A673 (cell line): ENCODE measurements at regions not wholly inside any gene's neighbourhood (a gene's known extent, or its start where the extent isn't known, plus 50 kb on each side); places are given as distances from the start of the nearest gene placed in this dataset.

Experiments
- BruUV-seq: library from RNA; stranded (reverse); fragments of 400-500 nt; replicated peaks from 2 replicates; lab custom pipeline; 2021; lab: Mats Ljungman, UMichigan
- CTCF ChIA-PET: fragments of 300-600 bp; sonication (Branson Sonifier 250); formaldehyde crosslinking; loops from one replicate; lab custom pipeline; 2022; ENCODE audit warnings: antibody characterized with exemption; lab: Charles Lee
- POLR2A ChIA-PET: fragments of 300-600 bp; sonication (Branson Sonifier 250); formaldehyde crosslinking; loops from one replicate; lab custom pipeline; 2022; ENCODE audit warnings: antibody characterized with exemption; ENCODE audit not compliant: low non-redundant PET; lab: Charles Lee
- DNase-seq: peaks from one replicate; pipeline ENCODE4 v3.0.0-alpha.2; 2015; ENCODE audit warnings: low spot score
- H3K27ac ChIP-seq: fragments of 200-600 bp; sonication (generic); 2 replicates; pipeline ENCODE4 v1.5.1; 2016; ENCODE audit warnings: mixed run types, low read depth, mild to moderate bottlenecking, mixed read lengths, antibody characterized with exemption, low read length; ENCODE audit not compliant: poor library complexity, severe bottlenecking
- H3K27me3 ChIP-seq: fragments of 200-600 bp; sonication (generic); replicated peaks from 2 replicates; pipeline ENCODE4 v1.6.1; 2017; ENCODE audit warnings: mixed run types, low read depth, mild to moderate bottlenecking, mixed read lengths, antibody characterized with exemption, low read length; ENCODE audit not compliant: insufficient read depth, poor library complexity
- H3K36me3 ChIP-seq: fragments of 200-600 bp; sonication (generic); 2 replicates; pipeline ENCODE4 v1.6.1; 2016; ENCODE audit warnings: mixed run types, mild to moderate bottlenecking, mixed read lengths, antibody characterized with exemption, low read length; ENCODE audit not compliant: insufficient read depth, poor library complexity, severe bottlenecking
- H3K4me1 ChIP-seq: fragments of 200-600 bp; sonication (generic); 2 replicates; pipeline ENCODE4 v1.6.1; 2017; ENCODE audit warnings: mixed run types, mild to moderate bottlenecking, mixed read lengths, antibody characterized with exemption, low read length; ENCODE audit not compliant: insufficient read depth, poor library complexity, severe bottlenecking
- H3K4me3 ChIP-seq: fragments of 200-600 bp; sonication (generic); 2 replicates; pipeline ENCODE4 v1.5.1; 2016; ENCODE audit warnings: low read depth, mixed run types, mild to moderate bottlenecking, mixed read lengths, low read length; ENCODE audit not compliant: poor library complexity, severe bottlenecking
- H3K9me3 ChIP-seq: fragments of 200-600 bp; sonication (generic); 2 replicates; pipeline ENCODE4 v1.6.1; 2016; ENCODE audit warnings: mixed run types, low read depth, mild to moderate bottlenecking, mixed read lengths, antibody characterized with exemption, low read length; ENCODE audit not compliant: poor library complexity, severe bottlenecking
- EZH2 ChIP-seq: fragments of 200-600 bp; sonication (generic); IDR thresholded peaks from 2 replicates; pipeline ENCODE4 v1.6.1; 2017; ENCODE audit warnings: borderline replicate concordance, low read depth, mild to moderate bottlenecking, mixed read lengths, antibody characterized with exemption, low read length; ENCODE audit not compliant: poor library complexity, severe bottlenecking
- intact Hi-C: fragments of 100-400 bp; cut with micrococcal nuclease; formaldehyde crosslinking; loops from one replicate; pipeline ENCODE4 v1.10.0; 2022; ENCODE audit not compliant: unreplicated experiment
- TF ChIP-seq, protein P1 (sequence below): fragments of 300-800, 200-600 bp; sonication (generic); conservative IDR thresholded peaks from 2 replicates; pipeline ENCODE4 v1.5.1; 2017; ENCODE audit warnings: low read depth, mild to moderate bottlenecking, antibody characterized with exemption, low read length, moderate library complexity, mixed read lengths

DNA sequence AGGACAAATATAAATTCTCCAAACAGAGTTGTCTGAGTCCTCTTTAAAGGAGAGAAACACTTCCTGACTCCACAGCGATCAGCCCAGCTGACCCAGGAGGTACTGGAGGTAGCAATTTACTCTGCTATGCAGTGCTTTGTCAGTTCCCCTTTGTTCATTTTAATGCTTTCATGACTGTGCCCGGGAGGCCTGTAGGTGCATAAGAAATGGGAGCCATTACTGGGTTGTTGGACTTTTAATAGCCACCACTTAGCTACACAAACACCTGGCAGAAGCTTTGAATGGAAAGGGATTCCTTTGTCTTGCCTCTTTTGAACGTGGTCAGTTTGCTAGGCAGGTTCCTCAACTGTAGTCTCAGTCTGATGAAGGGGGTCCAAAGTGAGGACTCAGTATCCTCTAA lies 59.0 kb upstream of the AFF2 start:
- no peak for DNase-seq

DNA sequence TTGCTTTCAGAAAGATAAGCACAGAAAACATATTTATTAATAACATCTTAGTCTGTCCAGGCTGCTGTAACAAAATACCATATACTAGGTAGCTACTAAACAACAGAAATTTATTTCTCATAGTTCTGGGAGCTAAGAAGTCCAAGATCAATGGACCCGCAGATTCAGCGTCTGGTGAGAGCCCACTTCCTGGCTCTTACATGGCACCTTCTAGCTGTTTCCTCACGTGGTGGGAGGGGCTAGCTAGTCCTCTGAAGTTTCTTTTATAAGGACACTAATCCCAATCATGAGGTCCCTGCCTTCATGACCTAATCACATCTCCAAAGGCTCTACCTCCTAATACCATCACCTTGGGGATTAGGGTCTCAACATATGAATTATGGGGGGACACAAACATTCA lies 57.2 kb upstream of the AFF2 start:
- H3K9me3 ChIP-seq = no peaks in the 10 kb centered on the region
- H3K36me3 ChIP-seq = no peaks in the 10 kb centered on the region
- CTCF ChIA-PET = no interaction called here
- POLR2A ChIA-PET = no interaction called here
- intact Hi-C loops = no loop called here
- no peak overlapping the region for H3K4me3 ChIP-seq
- H3K27ac ChIP-seq = no peak overlapping the region
- no peak for DNase-seq
- no peaks in the 10 kb centered on the region for H3K27me3 ChIP-seq
- BruUV-seq = no TSS peak
- no peak for TF ChIP-seq EZH2
- TF ChIP-seq, protein P1, sequence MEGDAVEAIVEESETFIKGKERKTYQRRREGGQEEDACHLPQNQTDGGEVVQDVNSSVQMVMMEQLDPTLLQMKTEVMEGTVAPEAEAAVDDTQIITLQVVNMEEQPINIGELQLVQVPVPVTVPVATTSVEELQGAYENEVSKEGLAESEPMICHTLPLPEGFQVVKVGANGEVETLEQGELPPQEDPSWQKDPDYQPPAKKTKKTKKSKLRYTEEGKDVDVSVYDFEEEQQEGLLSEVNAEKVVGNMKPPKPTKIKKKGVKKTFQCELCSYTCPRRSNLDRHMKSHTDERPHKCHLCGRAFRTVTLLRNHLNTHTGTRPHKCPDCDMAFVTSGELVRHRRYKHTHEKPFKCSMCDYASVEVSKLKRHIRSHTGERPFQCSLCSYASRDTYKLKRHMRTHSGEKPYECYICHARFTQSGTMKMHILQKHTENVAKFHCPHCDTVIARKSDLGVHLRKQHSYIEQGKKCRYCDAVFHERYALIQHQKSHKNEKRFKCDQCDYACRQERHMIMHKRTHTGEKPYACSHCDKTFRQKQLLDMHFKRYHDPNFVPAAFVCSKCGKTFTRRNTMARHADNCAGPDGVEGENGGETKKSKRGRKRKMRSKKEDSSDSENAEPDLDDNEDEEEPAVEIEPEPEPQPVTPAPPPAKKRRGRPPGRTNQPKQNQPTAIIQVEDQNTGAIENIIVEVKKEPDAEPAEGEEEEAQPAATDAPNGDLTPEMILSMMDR = no peak
- H3K4me1 ChIP-seq = no peaks in the 10 kb centered on the region

More for the DNA sequence above, 59.0 kb upstream of the AFF2 start:
- Histone ChIP-seq H3K27me3 (no peaks in the 10 kb centered on the region), H3K36me3 (no peaks in the 10 kb centered on the region), H3K27ac (no peak overlapping the region), H3K4me3 (no peak overlapping the region), H3K4me1 (no peaks in the 10 kb centered on the region), H3K9me3 (peaks cover 4% of the 10 kb centered on the region)
- BruUV-seq = no TSS peak
- no peak for TF ChIP-seq EZH2
- TF ChIP-seq, protein P1 = no peak
- ChIA-PET CTCF (no interaction called here), POLR2A (no interaction called here)
- intact Hi-C loops = no loop called here

DNA sequence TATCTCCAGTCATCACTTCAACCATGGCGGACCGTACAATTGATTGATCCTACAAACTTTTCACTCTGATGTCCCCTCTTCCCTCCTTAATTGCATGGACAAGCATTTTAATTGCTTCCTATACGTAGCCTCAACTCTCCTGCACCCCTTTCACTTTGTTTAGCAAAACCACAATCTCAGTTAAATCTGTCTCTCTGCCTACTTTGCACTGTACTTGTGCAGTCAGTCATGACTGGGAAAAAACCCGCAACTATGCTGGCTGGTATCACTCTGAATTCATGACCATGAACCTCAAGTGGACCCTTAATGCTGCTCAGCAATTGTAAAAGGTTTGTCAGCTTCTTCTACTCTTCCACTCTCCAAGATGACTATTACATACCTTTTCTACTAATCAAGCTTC lies 51.7 kb upstream of the AFF2 start:
- no peak overlapping the region for H3K27ac ChIP-seq
- no TSS peak for BruUV-seq
- H3K4me3 ChIP-seq = no peak overlapping the region
- no peaks in the 10 kb centered on the region for H3K27me3 ChIP-seq
- CTCF ChIA-PET = no interaction called here
- H3K9me3 ChIP-seq = no peaks in the 10 kb centered on the region
- no peaks in the 10 kb centered on the region for H3K4me1 ChIP-seq
- intact Hi-C loops = no loop called here
- H3K36me3 ChIP-seq = no peaks in the 10 kb centered on the region
- no peak for DNase-seq
- POLR2A ChIA-PET = no interaction called here
- TF ChIP-seq, protein P1 = no peak
